Right cardiac atrium (tissue), 5 donors: ENCODE measurements at regions not wholly inside any gene's neighbourhood (a gene's known extent, or its start where the extent isn't known, plus 50 kb on each side); places are given as distances from the start of the nearest gene placed in this dataset.
A peak's percentile ranks its signal among the peaks of the same experiment; 100 is the strongest.

ENCODE experiments used
- ATAC-seq, 2 donors: fragments of 200-7000 bp; cut with Tn5 transposase; one replicate each; pipeline versions ENCODE4 v1.8.0 to v1.9.1; 2020; ENCODE audit warnings: moderate library complexity in 2 of 2, mild to moderate bottlenecking in 1 of 2
- DNase-seq, 3 donors: peaks; one replicate each; pipeline ENCODE4 v3.0.0-alpha.2; 2020
- H3K27ac ChIP-seq: one replicate; pipeline ENCODE4 v1.5.1; 2013; ENCODE audit warnings: mild to moderate bottlenecking, low read length, control low read depth, moderate library complexity
- H3K27me3 ChIP-seq: one replicate; pipeline ENCODE4 v1.6.1; 2013; ENCODE audit not compliant: control insufficient read depth, insufficient read depth
- H3K4me1 ChIP-seq: one replicate; pipeline ENCODE4 v1.6.1; 2013; ENCODE audit warnings: low read length; ENCODE audit not compliant: control insufficient read depth, insufficient read depth
- H3K4me3 ChIP-seq: one replicate; pipeline ENCODE4 v1.5.1; 2013; ENCODE audit warnings: low read length, control low read depth
- H3K9me3 ChIP-seq: one replicate; pipeline ENCODE4 v1.6.1; 2013; ENCODE audit warnings: low read length; ENCODE audit not compliant: control insufficient read depth
- WGBS: extraction: QIAGEN DNeasy Blood & Tissue Kit; methylation state at CpG from one replicate; pipeline ENCODE4 v1.1.7; 2013; 5-methylcytosine and 5-hydroxymethylcytosine counted together
- intact Hi-C, 4 donors: fragments of 100-400 bp; cut with DNase I; formaldehyde crosslinking; loops; one replicate each; pipeline versions ENCODE4 v1.11.0 to v1.14.0; 2022 to 2023
- donor health status: healthy with polysubstance abuse.
- donor health status: DM: no; HTN: yes; CAD: no.
- donor health status: DM: no; HTN: no; CAD: no.
- donor health status: DM: no; HTN: yes; CAD: no; lungs with severe emphysema.
- donor health status: DM: yes; HTN: yes; CAD: no.

DNA sequence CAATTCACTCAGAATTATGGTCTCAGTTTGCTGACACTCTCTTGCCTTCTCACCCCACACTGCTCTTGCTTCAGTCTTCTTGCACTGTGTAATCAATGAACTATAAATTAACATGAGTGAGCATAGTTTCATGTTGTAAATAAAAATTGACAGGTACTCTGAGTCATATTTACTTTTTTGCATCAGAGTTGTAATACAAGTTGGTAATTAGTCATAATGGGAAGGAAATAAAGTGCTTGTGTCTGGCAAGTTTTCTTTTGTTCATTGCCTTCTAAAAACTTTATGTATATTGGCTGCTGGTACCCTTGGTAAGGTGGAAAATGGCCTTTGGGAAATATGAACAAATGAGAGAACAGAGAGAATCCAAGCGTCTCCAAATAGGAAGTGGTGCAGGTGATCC lies 169.3 kb upstream of the MAGI2 start:
- H3K9me3 ChIP-seq: no peaks in the 10 kb centered on the region

DNA sequence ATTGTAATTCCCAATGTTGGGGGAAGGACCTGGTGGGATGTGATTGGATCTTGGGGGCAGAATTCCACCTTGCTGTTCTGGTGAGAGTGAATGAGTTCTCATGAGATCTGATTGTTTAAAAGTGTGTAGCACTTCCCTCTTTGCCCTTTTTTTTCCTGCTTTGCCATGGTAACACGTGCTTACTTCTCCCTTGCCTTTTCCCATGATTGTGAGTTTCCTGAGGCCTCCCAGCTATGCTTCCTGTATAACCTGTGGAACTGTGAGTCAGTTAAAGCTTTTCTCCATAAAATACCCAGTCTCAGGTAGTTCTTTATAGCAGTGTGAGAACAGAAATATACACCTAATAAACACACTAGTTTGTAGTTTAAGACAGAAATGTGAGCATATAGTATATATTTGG lies 166.8 kb upstream of the MAGI2 start:
- DNase-seq (no peak), ATAC-seq (peak in 1 of 2 donors; percentile 34)
- H3K4me3 ChIP-seq: no peak overlapping the region
- no peak overlapping the region for H3K27ac ChIP-seq
- WGBS: 13% methylated on average over 1 of the region's 1 CpG
- no peaks in the 10 kb centered on the region for H3K27me3 ChIP-seq
- no peaks in the 10 kb centered on the region for H3K4me1 ChIP-seq
- intact Hi-C loops: no loop called here
- H3K9me3 ChIP-seq: no peaks in the 10 kb centered on the region

More for the DNA sequence above, 169.3 kb upstream of the MAGI2 start:
- Histone ChIP-seq H3K27ac (no peak overlapping the region), H3K27me3 (no peaks in the 10 kb centered on the region), H3K4me3 (no peak overlapping the region), H3K4me1 (no peaks in the 10 kb centered on the region)
- intact Hi-C loops: no loop called here
- 82% methylated on average over 1 of the region's 1 CpG for WGBS
- DNase-seq (no peak), ATAC-seq (no peak)

DNA sequence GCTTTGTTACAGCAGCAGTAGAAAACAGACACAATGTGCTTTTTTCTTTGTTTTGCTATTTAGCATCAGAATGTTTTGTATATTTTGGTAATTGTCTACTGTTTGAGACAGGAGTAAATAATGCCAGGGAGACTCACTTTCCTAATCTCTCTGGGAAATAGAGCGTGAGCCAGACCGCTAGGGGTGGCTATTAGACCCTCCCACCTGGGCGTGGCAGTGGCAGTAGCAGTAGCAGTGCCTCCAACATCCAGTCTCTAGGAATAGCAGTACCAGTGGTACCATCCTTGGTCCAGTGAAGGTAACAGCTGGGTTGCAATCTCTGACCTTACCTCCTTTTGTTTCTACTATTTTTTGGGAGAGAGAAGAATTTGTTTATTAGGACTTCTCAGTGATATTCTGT lies 165.7 kb upstream of the MAGI2 start:
- Histone ChIP-seq H3K9me3 (no peaks in the 10 kb centered on the region), H3K4me1 (no peaks in the 10 kb centered on the region), H3K27me3 (no peaks in the 10 kb centered on the region), H3K27ac (no peak overlapping the region), H3K4me3 (no peak overlapping the region)
- WGBS: 91% methylated on average over 3 of the region's 3 CpGs
- no peak for ATAC-seq
- intact Hi-C loops: no loop called here
- DNase-seq: no peak

DNA sequence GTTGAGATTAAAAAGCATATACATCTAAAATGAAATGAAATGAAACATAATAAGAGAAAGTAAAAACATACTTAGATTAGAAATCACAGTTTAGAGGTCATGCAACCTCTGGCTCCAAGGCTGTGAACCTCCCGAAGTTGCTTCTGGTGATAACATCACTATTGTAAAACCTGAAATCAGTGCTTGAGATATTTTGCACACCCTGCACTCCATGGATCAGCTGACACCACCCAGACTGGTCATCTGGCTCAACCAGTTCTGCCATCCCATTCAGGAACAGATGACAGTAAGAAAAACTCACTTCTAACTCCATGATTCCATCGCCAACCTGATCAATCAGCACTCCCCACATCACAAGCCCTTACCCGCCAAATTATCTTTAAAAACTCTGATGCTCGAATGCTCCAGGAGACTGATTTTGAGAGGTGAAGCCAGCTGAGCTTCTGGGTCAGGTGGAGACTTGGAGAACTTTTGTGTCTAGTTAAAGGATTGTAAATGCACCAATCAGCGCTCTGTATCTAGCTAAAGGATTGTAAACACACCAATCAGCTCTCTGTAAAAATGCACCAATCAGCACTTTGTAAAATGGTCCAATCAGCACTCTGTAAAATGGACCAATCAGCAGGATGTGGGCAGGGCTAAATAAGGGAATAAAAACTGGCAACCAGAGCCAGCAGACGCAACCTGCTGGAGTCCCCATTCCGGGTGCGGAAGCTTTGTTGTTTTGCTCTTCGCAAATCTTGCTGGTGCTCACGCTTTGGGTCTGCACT lies 162.6 kb upstream of the MAGI2 start:
- intact Hi-C loops: no loop called here
- Histone ChIP-seq H3K27me3 (no peaks in the 10 kb centered on the region), H3K27ac (no peak overlapping the region), H3K4me1 (no peaks in the 10 kb centered on the region), H3K4me3 (no peak overlapping the region), H3K9me3 (no peaks in the 10 kb centered on the region)
- no peak for DNase-seq
- WGBS: 92% methylated on average over 10 of the region's 10 CpGs
- ATAC-seq: no peak

DNA sequence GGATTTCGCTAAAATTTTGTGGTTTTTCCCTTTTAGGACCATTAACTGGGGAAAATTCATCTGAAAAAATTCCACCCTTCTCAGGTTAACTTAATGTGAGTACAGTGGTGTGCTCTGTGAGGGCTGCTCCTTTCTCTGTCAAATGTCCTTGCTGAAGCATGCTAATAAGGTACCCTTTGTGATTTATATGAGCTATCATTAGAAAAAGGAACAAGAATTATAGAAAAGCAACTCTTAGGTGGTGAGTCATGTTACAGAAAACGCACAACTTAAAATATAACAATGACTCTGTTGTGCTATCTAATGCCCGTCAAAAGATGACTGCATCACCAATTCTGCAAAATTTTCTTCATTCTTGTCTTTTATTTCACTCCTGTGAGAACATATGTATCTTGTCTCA lies 162.0 kb upstream of the MAGI2 start:
- Histone ChIP-seq H3K9me3 (no peaks in the 10 kb centered on the region), H3K27ac (no peak overlapping the region), H3K4me3 (no peak overlapping the region), H3K4me1 (no peaks in the 10 kb centered on the region), H3K27me3 (no peaks in the 10 kb centered on the region)
- intact Hi-C loops: no loop called here
- ATAC-seq: no peak
- no peak for DNase-seq
- WGBS: 63% methylated on average over 3 of the region's 3 CpGs

DNA sequence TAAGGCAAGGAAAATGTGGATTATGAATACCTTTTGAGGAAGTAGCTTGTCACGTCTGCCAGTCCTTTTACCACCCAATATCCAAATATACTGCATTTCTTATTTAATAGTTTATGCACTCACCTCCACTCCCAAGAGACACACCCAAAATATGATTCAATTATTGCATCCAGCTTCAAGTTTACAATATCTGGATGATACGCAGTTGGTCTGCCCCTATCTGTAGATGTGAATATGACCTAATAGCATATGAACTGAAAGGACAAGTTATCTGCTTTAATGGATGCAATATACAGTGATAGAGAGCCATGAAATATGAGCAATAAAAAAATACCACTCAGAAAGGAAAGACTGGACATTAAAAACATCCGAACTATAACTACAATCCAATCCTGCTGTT lies 159.4 kb upstream of the MAGI2 start:
- intact Hi-C loops: no loop called here
- no peak overlapping the region for H3K4me3 ChIP-seq
- H3K4me1 ChIP-seq: no peaks in the 10 kb centered on the region
- no peaks in the 10 kb centered on the region for H3K27me3 ChIP-seq
- WGBS: 89% methylated on average over 3 of the region's 3 CpGs
- H3K9me3 ChIP-seq: no peaks in the 10 kb centered on the region
- ATAC-seq (no peak), DNase-seq (no peak)
- H3K27ac ChIP-seq: no peak overlapping the region

DNA sequence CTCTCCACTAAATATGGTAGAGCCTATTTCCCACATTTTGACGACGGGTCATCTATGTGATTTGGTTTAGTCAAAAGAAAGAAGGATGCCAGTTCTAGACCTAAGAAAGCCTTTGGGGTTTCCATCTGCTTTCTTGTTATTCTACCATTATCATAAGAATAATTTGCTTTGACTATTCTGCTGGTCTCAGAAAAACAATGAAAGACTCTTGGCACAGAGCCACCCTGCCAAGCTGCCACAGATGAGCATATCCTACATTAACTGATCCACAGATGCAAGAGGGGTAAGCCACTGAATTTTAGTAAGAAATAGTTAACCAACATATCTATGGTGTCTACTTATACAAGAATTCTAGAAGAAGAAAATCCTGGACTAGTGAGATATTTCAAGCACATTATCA lies 158.6 kb upstream of the MAGI2 start:
- no peaks in the 10 kb centered on the region for H3K27me3 ChIP-seq
- ATAC-seq (no peak), DNase-seq (peak in 1 of 3 donors; percentile 28)
- intact Hi-C loops: no loop called here
- no peaks in the 10 kb centered on the region for H3K4me1 ChIP-seq
- H3K9me3 ChIP-seq: no peaks in the 10 kb centered on the region
- H3K4me3 ChIP-seq: no peak overlapping the region
- H3K27ac ChIP-seq: no peak overlapping the region
- WGBS: 86% methylated on average over 2 of the region's 2 CpGs

DNA sequence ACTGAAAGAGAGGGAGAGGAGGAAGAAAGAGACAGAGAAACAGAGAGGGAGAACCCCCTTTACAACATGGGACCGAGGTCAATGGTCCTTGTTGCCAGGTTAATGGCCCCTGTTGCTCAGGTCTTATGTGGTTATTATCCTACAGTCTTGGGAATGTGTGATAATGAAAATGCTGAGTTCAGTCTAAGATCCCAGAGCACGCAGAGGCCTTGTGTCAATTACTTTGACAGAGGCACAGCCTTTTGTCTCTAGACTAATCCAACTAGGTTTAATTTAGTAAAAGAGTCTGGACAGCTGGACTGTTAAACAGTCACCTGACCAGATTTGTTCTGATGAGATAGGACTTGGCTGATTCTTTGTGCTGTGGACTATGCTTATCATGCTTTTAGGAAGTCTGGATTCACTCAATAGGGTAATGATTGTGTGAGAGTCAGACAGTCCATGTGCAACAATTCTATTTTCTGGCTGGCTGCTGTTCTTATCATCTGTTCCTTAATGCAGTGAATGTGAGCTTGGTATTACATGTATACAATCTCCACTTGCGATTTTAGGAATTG lies 157.4 kb upstream of the MAGI2 start:
- Histone ChIP-seq H3K27ac (no peak overlapping the region), H3K4me3 (no peak overlapping the region), H3K9me3 (no peaks in the 10 kb centered on the region), H3K4me1 (no peaks in the 10 kb centered on the region), H3K27me3 (no peaks in the 10 kb centered on the region)
- intact Hi-C loops: no loop called here
- ATAC-seq (peak; percentile 69 to 86), DNase-seq (no peak)
- 27% methylated on average over 3 of the region's 3 CpGs for WGBS

DNA sequence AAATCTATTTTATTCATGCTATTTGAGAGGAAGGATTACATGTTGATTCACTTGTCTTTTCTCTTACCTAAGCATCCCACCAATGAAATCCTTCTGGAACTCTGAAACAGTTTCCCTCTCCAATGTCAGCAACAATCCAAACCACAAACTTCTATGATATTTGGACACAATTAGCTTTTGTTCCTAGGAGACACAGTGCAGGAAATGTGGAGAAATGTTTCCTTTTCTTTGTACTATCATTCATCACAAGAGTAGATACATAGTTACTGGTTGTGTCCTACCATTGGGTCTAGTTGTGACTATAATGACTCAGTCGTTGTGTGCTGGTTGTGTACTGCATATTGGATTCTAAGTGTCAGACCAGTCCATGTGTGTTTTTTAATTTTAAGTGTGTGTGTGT lies 156.8 kb upstream of the MAGI2 start:
- H3K9me3 ChIP-seq: no peaks in the 10 kb centered on the region
- no peak for DNase-seq
- intact Hi-C loops: no loop called here
- WGBS: 49% methylated on average over 1 of the region's 1 CpG
- ATAC-seq: no peak
- no peaks in the 10 kb centered on the region for H3K4me1 ChIP-seq
- H3K27me3 ChIP-seq: no peaks in the 10 kb centered on the region
- H3K27ac ChIP-seq: no peak overlapping the region
- no peak overlapping the region for H3K4me3 ChIP-seq

DNA sequence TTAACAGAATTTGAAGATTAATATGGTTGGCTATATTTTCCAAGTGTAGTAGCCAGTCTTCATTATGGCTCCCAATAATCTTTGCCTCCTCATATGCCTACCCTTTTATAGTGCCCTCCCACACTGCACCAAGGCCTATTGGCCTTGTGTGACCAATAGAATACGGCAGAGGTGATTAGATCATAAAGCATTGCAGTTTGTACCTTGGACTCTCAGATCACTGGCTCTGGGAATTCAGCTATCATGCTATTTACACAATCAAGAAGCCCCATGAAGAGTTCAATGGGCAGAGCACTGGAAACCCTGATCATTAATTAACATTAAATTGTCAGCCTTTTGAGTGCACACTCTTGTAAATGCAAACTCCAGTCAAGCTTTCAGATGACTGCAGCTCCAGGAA lies 154.5 kb upstream of the MAGI2 start:
- ATAC-seq: no peak
- Histone ChIP-seq H3K4me1 (no peaks in the 10 kb centered on the region), H3K27ac (no peak overlapping the region), H3K27me3 (no peaks in the 10 kb centered on the region), H3K4me3 (no peak overlapping the region), H3K9me3 (no peaks in the 10 kb centered on the region)
- no peak for DNase-seq
- intact Hi-C loops: no loop called here
- WGBS: 78% methylated on average over 1 of the region's 1 CpG

DNA sequence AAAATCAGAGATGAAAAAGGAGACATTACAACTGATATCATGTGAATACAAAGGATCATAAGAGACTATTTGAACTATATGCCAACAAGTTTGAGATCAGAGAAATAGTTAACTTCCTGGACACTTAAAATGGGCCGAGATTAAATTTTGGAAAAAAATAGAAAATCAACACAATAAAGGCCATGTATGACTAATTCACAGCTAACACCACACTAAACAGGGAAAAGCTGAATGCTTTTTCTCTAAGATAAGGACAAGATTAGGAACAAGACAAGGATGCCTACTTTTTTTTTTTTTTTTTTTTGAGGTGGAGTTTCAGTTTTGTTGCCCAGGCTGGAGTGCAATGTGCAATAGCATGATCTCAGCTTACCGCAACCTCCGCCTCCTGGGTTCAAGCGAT lies 151.4 kb upstream of the MAGI2 start:
- DNase-seq (no peak), ATAC-seq (no peak)
- H3K27me3 ChIP-seq: no peaks in the 10 kb centered on the region
- WGBS: 74% methylated on average over 4 of the region's 4 CpGs
- no peaks in the 10 kb centered on the region for H3K4me1 ChIP-seq
- no peaks in the 10 kb centered on the region for H3K9me3 ChIP-seq
- no peak overlapping the region for H3K4me3 ChIP-seq
- no peak overlapping the region for H3K27ac ChIP-seq
- intact Hi-C loops: no loop called here

DNA sequence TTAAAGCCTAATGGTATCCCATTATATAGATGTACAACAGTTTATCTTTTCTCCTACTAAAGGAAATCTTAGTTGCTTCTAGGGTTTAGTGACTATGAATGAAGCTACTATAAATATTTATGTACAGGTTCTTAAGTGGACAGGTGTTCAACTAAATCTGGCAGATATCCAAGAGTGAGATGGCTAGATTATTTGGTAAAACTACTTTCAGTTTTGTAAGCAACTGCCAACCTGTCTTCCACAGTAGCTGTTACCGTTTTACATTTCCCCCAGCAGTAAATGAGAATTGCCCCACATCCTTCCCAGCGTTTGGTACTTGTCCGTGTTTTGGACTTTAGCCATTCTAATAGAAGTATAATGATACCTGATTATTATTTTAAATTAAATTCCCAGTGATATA lies 144.9 kb upstream of the MAGI2 start:
- H3K27me3 ChIP-seq: no peaks in the 10 kb centered on the region
- 69% methylated on average over 3 of the region's 3 CpGs for WGBS
- H3K4me1 ChIP-seq: no peaks in the 10 kb centered on the region
- intact Hi-C loops: no loop called here
- no peaks in the 10 kb centered on the region for H3K9me3 ChIP-seq
- no peak for DNase-seq
- no peak overlapping the region for H3K27ac ChIP-seq
- no peak overlapping the region for H3K4me3 ChIP-seq
- no peak for ATAC-seq
